Iris pigment epithelial cell (primary cell): ENCODE measurements at regions not wholly inside any gene's neighbourhood (a gene's known extent, or its start where the extent isn't known, plus 50 kb on each side); places are given as distances from the start of the nearest gene placed in this dataset.

Source experiments
- DNase-seq: peaks from one replicate; pipeline ENCODE4 v3.0.0-alpha.2; 2011; ENCODE audit warnings: low read depth

GRCh38 chr4:163871078-163871477, 376.6 kb downstream of the TMA16 start:
- no peak for DNase-seq

- DNase-seq, result no peak
Measured at GRCh38 chr4:163875327-163875726, 380.8 kb downstream of the TMA16 start.

DNA sequence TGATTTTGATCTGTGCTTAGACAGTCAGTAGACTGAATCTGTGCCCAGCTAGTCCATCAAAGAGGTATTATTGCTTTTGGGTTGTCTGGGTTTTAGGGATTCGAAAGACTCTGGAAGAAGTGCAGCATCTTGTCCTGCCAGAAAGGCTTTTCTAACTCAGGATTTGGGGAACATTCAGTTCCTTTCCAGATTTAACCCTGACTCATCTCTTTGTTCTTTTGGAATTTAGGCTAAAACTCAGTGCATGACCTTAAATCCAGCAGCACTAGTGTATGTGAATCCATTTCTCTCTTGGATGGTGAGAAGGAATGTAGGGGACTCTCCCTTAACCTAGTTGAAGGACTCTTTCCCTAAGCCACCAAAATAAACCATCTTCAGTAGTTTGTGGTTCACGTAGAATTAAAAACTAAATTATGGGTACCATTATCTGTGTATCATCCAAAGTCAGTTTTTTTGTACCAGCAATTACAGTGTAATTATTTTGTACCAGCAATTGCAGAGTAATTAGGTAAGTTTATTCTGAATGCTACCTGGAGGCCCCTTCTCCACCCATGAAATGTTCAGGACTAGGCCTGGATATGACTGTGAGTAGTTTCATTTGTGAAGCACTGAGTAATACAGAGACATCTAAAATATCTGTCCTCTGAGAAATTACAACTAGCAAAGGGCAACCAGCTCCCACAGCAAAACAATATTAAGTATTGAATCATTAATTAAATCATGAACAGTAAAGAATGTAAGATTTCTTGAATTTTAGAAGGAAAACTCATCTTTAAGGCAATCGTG, 384.0 kb downstream of the TMA16 start:
- DNase-seq, result no peak

GRCh38 chr4:163892417-163892816, 397.9 kb downstream of the TMA16 start:
- no peak for DNase-seq

DNA sequence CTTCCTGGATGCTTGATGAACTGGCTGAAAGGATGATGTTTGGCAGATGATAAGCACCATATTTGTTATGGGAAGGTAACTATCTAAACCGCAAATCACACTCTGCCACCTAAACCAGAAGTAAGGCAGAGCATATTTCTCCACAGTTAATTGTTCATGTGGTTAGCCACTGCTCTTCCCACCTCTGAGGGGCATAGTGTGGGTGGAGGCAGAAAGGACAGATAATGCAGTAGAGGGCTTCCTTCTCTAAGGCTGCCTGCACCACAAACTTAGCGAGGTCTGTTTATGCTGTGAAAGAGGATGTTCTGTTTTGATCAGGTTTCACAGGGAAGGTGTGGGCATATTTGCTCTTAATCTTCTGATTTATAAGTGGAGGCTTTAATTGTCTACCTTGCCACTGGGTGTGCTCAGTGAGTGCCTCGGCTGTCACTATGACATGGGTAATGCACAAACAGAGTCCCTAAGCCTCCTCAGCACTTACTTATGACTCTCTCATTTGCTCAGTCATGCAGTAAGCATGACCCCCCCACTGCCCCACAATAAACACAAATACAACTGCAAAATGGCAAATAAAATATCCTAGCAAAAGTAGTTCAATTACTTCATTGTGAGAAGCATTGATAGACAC, 401.0 kb downstream of the TMA16 start:
- DNase-seq, result no peak

GRCh38 chr4:163901319-163901718, 406.8 kb downstream of the TMA16 start:
- no peak for DNase-seq

GRCh38 chr4:163902417-163902816, 407.9 kb downstream of the TMA16 start:
- no peak for DNase-seq

GRCh38 chr4:163911891-163912290, 417.4 kb downstream of the TMA16 start:
- DNase-seq, result peak; percentile 1

- DNase-seq, result no peak
Measured at GRCh38 chr4:163913571-163913970, 419.1 kb downstream of the TMA16 start.

- DNase-seq, result no peak
Measured at GRCh38 chr4:163915896-163916295, 421.4 kb downstream of the TMA16 start.

GRCh38 chr4:163920426-163920825, 425.9 kb downstream of the TMA16 start:
- no peak for DNase-seq

DNA sequence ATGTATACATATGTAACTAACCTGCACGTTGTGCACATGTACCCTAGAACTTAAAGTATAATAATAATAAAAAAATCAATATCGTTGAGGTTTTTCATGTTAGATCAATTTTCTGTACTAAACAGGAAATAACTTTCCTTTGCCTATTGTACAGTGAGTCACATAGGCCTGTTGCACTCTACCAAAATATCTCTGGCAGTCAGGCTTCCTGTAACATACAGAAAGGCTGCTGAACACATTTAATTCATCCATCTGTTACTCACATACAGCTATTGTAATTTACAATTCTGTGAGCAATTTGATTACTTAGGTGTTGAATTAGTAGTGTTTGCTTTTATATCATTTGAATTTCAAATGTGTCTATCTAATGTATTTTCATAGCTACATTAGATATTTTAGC, 427.8 kb downstream of the TMA16 start:
- DNase-seq, result peak; percentile 3

DNA sequence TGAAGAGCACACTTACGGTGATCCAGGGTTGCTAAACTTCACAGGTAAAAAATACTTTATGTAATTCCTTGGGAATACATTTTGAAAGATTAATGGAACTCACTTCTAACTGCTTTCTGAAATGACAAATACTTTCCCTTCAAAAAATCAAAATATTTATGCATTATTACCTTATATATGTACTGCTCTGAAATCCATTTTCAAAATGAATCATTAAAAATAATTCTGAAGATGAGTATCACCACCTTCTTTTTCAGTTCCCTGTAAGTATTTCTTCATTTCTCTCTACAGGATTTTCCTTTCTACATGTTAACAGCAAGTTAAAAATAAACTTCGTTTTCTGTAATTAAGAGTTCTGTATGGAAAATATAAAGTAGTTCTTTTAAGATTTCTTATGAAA, 428.6 kb downstream of the TMA16 start:
- DNase-seq, result no peak

- no peak for DNase-seq
Measured at GRCh38 chr4:163930086-163930485, 435.6 kb downstream of the TMA16 start.

DNA sequence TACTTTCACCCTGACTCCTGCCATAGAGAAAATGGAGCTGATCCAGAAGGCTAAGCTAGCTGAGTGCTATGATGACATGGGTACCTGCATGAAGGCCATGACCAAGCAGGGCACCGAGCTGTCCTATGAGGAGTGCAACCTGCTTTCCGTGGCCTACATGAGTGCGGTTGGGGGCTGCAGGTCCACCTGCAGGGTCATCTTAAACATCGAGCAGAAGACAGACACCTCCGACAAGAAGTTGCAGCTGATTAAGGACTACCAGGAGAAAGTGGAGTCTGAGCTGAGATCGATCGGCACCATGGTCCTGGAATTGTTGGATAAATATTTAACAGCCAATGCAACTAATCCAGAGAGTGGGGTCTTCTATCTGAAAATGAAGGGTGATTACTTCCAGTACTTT, 438.0 kb downstream of the TMA16 start:
- DNase-seq, result no peak

- no peak for DNase-seq
Measured at GRCh38 chr4:163939597-163939996, 445.1 kb downstream of the TMA16 start.

GRCh38 chr4:163941221-163941905, 446.9 kb downstream of the TMA16 start:
- DNase-seq, result peak; percentile 7

- DNase-seq, result no peak
Measured at GRCh38 chr4:163948920-163949455, 454.5 kb downstream of the TMA16 start.

- no peak for DNase-seq
Measured at GRCh38 chr4:163949976-163950601, 455.6 kb downstream of the TMA16 start.

DNA sequence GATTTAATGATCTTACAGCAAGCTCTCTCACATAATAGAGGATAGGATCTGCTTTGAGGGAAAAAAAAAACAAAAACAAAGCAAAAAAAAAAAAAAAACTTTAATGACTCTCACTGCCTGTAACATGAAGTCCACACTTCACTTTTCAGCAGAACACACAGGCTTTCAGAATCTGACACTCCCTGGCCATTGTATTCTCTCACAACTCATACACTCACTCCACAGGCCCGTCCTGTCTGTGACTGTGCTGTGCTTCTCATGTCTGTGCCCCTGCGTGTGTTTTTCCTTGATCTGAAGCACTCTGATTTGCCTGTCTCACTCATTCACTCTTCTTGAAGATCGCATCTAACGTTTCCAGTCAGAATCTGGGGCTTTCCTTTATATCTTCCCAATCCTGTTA, 460.8 kb downstream of the TMA16 start:
- no peak for DNase-seq

GRCh38 chr4:163958751-163959150, 464.3 kb downstream of the TMA16 start:
- DNase-seq, result no peak

DNA sequence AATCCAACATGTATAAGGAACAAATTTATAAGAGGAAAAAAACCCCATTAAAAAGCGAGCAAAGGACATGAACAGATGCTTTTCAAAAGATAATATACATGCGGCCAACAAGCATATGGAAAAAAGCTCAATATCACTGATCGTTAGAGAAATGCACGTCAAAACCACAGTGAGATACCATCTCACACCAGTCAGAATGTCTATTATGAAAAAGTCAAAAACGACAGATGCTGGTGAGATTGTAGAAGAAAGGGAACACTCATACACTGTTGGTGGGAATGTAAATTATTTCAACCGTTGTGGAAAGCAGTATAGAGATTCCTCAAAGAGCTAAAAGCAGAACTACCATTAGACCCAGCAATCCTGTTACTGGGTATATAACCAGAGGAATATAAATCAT, 465.4 kb downstream of the TMA16 start:
- DNase-seq, result no peak
